Uterus (tissue), 3 donors: ENCODE measurements at regions not wholly inside any gene's neighbourhood (a gene's known extent, or its start where the extent isn't known, plus 50 kb on each side); places are given as distances from the start of the nearest gene placed in this dataset.

Experiments
- DNase-seq, 2 donors: peaks; one replicate each; pipeline ENCODE4 v3.0.0-alpha.2; 2019 to 2020
- H3K27ac ChIP-seq, 2 donors: fragments of 200-600 bp; sonication (generic); 1 replicate in 1 of 2; 2 replicates in 1 of 2; pipeline ENCODE4 v1.5.1; 2016 to 2018
- H3K27me3 ChIP-seq, 2 donors: fragments of 200-600 bp; sonication (generic); one replicate each; pipeline ENCODE4 v1.5.1; 2018 to 2019; ENCODE audit warnings: control low read depth in 1 of 2
- H3K36me3 ChIP-seq, 2 donors: fragments of 200-600 bp; sonication (generic); one replicate each; pipeline ENCODE4 v1.5.1; 2019; ENCODE audit warnings: control low read depth in 1 of 2
- H3K4me1 ChIP-seq, 2 donors: fragments of 200-600 bp; sonication (generic); one replicate each; pipeline ENCODE4 v1.5.1; 2018 to 2019; ENCODE audit warnings: control low read depth in 1 of 2
- H3K4me3 ChIP-seq, 2 donors: fragments of 200-600 bp; sonication (generic); 1 replicate in 1 of 2; 2 replicates in 1 of 2; pipeline ENCODE4 v1.5.1; 2018 to 2019; ENCODE audit warnings: mild to moderate bottlenecking in 1 of 2
- H3K9me3 ChIP-seq, 2 donors: fragments of 200-600 bp; sonication (generic); one replicate each; pipeline ENCODE4 v1.5.1; 2019; ENCODE audit warnings: control low read depth in 1 of 2
- POLR2A ChIP-seq, 2 donors: fragments of 450-650 bp; IDR thresholded peaks; one replicate each; pipeline ENCODE4 v1.6.1; 2016; ENCODE audit warnings: antibody characterized with exemption in 2 of 2, mild to moderate bottlenecking in 1 of 2, moderate library complexity in 1 of 2
- intact Hi-C: fragments of 100-400 bp; cut with DNase I; formaldehyde crosslinking; loops from one replicate; pipeline ENCODE4 v1.15.1; 2023; ENCODE audit warnings: low total_unique reads
- TF ChIP-seq, protein P1 (sequence below), 4 experiments: fragments of 200-600 bp in 2 of 4; fragments of 450-650 bp in 2 of 4; sonication (generic) in 2 of 4; IDR thresholded peaks; one replicate each; pipeline ENCODE4 v1.5.1; 2016 to 2019; ENCODE audit warnings: antibody characterized with exemption in 4 of 4, mild to moderate bottlenecking in 2 of 4, moderate library complexity in 1 of 4
- donor health status: DM: yes; HTN: yes; CAD: no.

DNA sequence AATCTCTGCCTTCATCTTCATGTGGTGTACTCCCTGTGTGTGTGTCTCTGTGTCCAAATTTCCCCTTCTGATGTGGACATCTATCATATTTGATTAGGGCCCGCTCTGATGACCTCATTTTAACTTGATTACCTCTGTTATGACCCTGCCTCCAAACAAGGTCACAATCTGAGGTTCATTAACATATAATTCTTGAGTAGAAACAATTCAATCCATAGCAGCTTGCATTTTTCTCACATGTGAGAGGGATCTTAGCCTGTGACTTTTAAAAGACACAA, 130.9 kb upstream of the RAB4A start:
- intact Hi-C loops, result no loop called here

DNA sequence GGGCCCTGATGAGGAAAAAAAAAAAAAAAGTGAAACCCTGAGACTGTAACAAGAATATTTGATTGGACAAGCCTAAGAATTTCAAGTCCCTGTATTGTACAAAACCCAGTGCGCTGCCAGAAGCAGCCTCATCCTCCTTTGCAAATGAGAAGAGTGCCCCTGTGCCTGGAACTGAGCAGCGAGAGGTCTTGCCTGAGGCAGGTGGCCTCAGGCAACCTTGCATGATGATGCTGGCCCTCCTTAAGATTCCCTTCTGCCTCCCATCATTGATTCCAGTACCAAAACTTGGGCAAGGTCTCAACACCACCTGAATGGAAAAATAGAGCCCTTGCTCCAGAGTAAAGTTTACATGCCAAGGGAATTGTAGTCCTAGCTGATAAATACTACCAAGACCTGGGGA, 129.6 kb upstream of the RAB4A start:
- H3K27ac ChIP-seq, result no peak overlapping the region
- no peak for DNase-seq
- H3K4me1 ChIP-seq, result no peaks in the 10 kb centered on the region
- no peak overlapping the region for H3K4me3 ChIP-seq
- TF ChIP-seq POLR2A (IDR thresholded peaks at IDR 0.05), result no peak
- TF ChIP-seq, protein P1, sequence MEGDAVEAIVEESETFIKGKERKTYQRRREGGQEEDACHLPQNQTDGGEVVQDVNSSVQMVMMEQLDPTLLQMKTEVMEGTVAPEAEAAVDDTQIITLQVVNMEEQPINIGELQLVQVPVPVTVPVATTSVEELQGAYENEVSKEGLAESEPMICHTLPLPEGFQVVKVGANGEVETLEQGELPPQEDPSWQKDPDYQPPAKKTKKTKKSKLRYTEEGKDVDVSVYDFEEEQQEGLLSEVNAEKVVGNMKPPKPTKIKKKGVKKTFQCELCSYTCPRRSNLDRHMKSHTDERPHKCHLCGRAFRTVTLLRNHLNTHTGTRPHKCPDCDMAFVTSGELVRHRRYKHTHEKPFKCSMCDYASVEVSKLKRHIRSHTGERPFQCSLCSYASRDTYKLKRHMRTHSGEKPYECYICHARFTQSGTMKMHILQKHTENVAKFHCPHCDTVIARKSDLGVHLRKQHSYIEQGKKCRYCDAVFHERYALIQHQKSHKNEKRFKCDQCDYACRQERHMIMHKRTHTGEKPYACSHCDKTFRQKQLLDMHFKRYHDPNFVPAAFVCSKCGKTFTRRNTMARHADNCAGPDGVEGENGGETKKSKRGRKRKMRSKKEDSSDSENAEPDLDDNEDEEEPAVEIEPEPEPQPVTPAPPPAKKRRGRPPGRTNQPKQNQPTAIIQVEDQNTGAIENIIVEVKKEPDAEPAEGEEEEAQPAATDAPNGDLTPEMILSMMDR (IDR thresholded peaks at IDR 0.05), result no peak
- intact Hi-C loops, result no loop called here
- H3K9me3 ChIP-seq, result no peaks in the 10 kb centered on the region
- no peaks in the 10 kb centered on the region for H3K27me3 ChIP-seq
- no peaks in the 10 kb centered on the region for H3K36me3 ChIP-seq

More for the DNA sequence above, 130.9 kb upstream of the RAB4A start:
- H3K4me3 ChIP-seq, result no peak overlapping the region
- H3K36me3 ChIP-seq, result no peaks in the 10 kb centered on the region
- no peaks in the 10 kb centered on the region for H3K27me3 ChIP-seq
- no peak for DNase-seq
- no peak overlapping the region for H3K27ac ChIP-seq
- no peaks in the 10 kb centered on the region for H3K4me1 ChIP-seq
- TF ChIP-seq, protein P1 (IDR thresholded peaks at IDR 0.05), result no peak
- no peak for TF ChIP-seq POLR2A (IDR thresholded peaks at IDR 0.05)
- H3K9me3 ChIP-seq, result no peaks in the 10 kb centered on the region

DNA sequence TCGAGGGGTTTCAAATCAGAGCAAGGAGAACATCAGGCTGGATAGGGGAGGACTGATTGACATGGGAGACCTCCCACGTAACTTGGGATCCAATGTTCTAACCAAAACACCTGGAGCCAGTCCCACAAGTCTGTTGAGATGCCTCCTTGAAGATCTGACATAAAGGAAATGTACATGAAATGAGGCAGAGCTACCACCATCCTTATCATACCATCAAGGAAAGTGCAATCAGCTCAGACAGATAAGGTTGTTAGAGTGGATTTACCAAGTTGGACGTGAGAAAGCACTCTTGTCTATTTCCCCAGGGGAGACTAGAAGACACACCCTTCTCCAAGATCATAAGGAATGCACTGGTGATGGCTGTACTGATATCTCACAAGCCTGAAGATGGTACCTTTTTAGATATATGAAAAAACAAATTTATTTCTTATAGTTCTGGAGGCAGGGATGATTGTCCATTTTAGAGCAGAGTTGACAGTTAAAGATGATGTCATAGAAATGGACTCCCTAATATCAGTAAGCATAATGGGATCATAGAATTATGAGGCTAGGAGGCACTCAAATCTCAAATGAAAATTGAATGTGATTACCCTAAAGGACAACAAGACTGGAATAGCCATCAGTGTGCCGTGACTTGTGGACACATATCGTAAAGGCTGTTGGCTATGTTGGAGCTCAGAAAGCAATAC, 129.1 kb upstream of the RAB4A start:
- TF ChIP-seq, protein P1 (IDR thresholded peaks at IDR 0.05), result no peak
- TF ChIP-seq POLR2A (IDR thresholded peaks at IDR 0.05), result no peak

DNA sequence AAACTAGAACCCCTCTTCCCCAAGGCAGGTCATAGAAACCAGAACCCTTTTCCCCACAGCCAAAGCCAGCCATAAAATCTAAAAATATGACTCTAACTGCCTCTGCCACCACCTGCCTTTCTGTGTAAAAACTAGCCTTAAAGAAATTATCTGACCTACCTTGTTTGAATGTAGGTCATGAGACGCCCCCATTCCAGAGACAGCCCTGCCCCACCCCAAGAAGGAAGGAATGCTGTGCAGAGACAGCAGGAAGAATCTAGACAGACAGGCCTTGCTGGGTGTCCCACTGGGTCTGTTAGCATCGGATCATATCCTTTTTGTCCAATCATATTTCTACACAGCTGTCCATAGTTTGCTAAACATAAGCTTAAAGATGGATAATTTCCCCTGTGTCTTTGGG, 128.4 kb upstream of the RAB4A start:
- Histone ChIP-seq H3K4me3 (no peak overlapping the region), H3K9me3 (no peaks in the 10 kb centered on the region), H3K27me3 (no peaks in the 10 kb centered on the region), H3K4me1 (no peaks in the 10 kb centered on the region), H3K27ac (no peak overlapping the region), H3K36me3 (no peaks in the 10 kb centered on the region)
- TF ChIP-seq, protein P1 (IDR thresholded peaks at IDR 0.05), result no peak
- no peak for TF ChIP-seq POLR2A (IDR thresholded peaks at IDR 0.05)
- intact Hi-C loops, result no loop called here
- no peak for DNase-seq

More for the DNA sequence above, 129.1 kb upstream of the RAB4A start:
- intact Hi-C loops, result no loop called here
- DNase-seq, result no peak
- Histone ChIP-seq H3K4me3 (no peak overlapping the region), H3K9me3 (no peaks in the 10 kb centered on the region), H3K36me3 (no peaks in the 10 kb centered on the region), H3K27ac (no peak overlapping the region), H3K4me1 (no peaks in the 10 kb centered on the region), H3K27me3 (no peaks in the 10 kb centered on the region)

DNA sequence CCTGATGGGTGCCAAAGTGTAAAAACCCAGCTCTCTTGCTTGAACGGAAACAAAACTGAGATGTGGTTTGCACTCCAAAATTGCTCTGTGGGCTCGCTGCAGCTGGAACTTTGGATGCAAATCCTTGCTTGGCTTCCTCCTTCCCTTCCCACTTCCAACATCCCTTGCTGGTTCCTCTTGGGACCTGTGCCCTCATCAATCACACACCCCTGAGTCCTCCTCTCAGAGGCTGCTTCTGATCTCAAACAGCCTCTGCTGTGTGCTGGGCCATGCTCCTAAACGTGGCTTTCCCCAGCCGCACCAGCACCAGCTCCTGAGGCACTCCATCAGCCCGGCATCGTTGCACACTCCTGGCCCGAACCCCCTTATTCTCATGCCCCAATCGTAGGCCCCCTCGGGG, 124.3 kb upstream of the RAB4A start:
- no peak overlapping the region for H3K4me3 ChIP-seq
- intact Hi-C loops, result no loop called here

More for the DNA sequence above, 124.3 kb upstream of the RAB4A start:
- H3K9me3 ChIP-seq, result no peaks in the 10 kb centered on the region
- TF ChIP-seq POLR2A (IDR thresholded peaks at IDR 0.05), result no peak
- TF ChIP-seq, protein P1 (IDR thresholded peaks at IDR 0.05), result no peak
- DNase-seq, result no peak
- no peaks in the 10 kb centered on the region for H3K4me1 ChIP-seq
- H3K36me3 ChIP-seq, result no peaks in the 10 kb centered on the region
- H3K27ac ChIP-seq, result no peak overlapping the region
- H3K27me3 ChIP-seq, result no peaks in the 10 kb centered on the region
